ENCODE measurements at regions not wholly inside any gene's neighbourhood (a gene's known extent, or its start where the extent isn't known, plus 50 kb on each side); places are given as distances from the start of the nearest gene placed in this dataset.
A peak's percentile ranks its signal among the peaks of the same experiment; 100 is the strongest.

GRCh38 chr10:120285408-120285807 is 171.6 kb upstream of the PLPP4 start:
- no peak for DNase-seq (ENCODE audit: low spot score)

- no peak for DNase-seq (ENCODE audit: low spot score)
These were observed 170.7 kb upstream of the PLPP4 start for GRCh38 chr10:120286280-120286679.

GRCh38 chr10:120300513-120300912 is 156.5 kb upstream of the PLPP4 start:
- no peak for DNase-seq (ENCODE audit: low spot score)

- DNase-seq (ENCODE audit: low spot score), result no peak
These were observed 148.4 kb upstream of the PLPP4 start for GRCh38 chr10:120308589-120308988.

- no peak for DNase-seq (ENCODE audit: low spot score)
These were observed 143.3 kb upstream of the PLPP4 start for GRCh38 chr10:120313715-120314114.

- DNase-seq (ENCODE audit: low spot score), result no peak
These were observed 142.6 kb upstream of the PLPP4 start for GRCh38 chr10:120314442-120314841.

- no peak for DNase-seq (ENCODE audit: low spot score)
These were observed 138.2 kb upstream of the PLPP4 start for GRCh38 chr10:120318862-120319261.

GRCh38 chr10:120327675-120328074 is 129.4 kb upstream of the PLPP4 start:
- no peak for DNase-seq (ENCODE audit: low spot score)

GRCh38 chr10:120328647-120329046 is 128.4 kb upstream of the PLPP4 start:
- DNase-seq (ENCODE audit: low spot score), result no peak

- no peak for DNase-seq (ENCODE audit: low spot score)
These were observed 121.5 kb upstream of the PLPP4 start for GRCh38 chr10:120335553-120335952.

- no peak for DNase-seq (ENCODE audit: low spot score)
These were observed 120.6 kb upstream of the PLPP4 start for GRCh38 chr10:120336306-120336910.

- peak; percentile 38 for DNase-seq (ENCODE audit: low spot score)
These were observed 120.0 kb upstream of the PLPP4 start for GRCh38 chr10:120336911-120337540.

- DNase-seq (ENCODE audit: low spot score), result no peak
These were observed 114.8 kb upstream of the PLPP4 start for GRCh38 chr10:120342115-120342714.

GRCh38 chr10:120345186-120345585 is 111.8 kb upstream of the PLPP4 start:
- no peak for DNase-seq (ENCODE audit: low spot score)

GRCh38 chr10:120347644-120348043 is 109.4 kb upstream of the PLPP4 start:
- DNase-seq (ENCODE audit: low spot score), result no peak

- DNase-seq (ENCODE audit: low spot score), result no peak
These were observed 108.0 kb upstream of the PLPP4 start for GRCh38 chr10:120349069-120349468.

GRCh38 chr10:120355425-120355824 is 101.6 kb upstream of the PLPP4 start:
- DNase-seq (ENCODE audit: low spot score), result no peak

- DNase-seq (ENCODE audit: low spot score), result no peak
These were observed 96.5 kb upstream of the PLPP4 start for GRCh38 chr10:120360571-120360970.

GRCh38 chr10:120365872-120366271 is 91.2 kb upstream of the PLPP4 start:
- DNase-seq (ENCODE audit: low spot score), result no peak

GRCh38 chr10:120367341-120367740 is 89.7 kb upstream of the PLPP4 start:
- DNase-seq (ENCODE audit: low spot score), result no peak

- DNase-seq (ENCODE audit: low spot score), result no peak
These were observed 88.7 kb upstream of the PLPP4 start for GRCh38 chr10:120368338-120368737.

- no peak for DNase-seq (ENCODE audit: low spot score)
These were observed 88.1 kb upstream of the PLPP4 start for GRCh38 chr10:120368927-120369326.

- no peak for DNase-seq (ENCODE audit: low spot score)
These were observed 87.2 kb upstream of the PLPP4 start for GRCh38 chr10:120369856-120370276.

- no peak for DNase-seq (ENCODE audit: low spot score)
These were observed 85.2 kb upstream of the PLPP4 start for GRCh38 chr10:120371856-120372255.

Data from hematopoietic multipotent progenitor cell treated with erythropoietin and hydrocortisone succinate and interleukin-3 and kit ligand, for 15 days (in vitro differentiated cells).